Body of pancreas (tissue), 4 donors: ENCODE measurements at regions not wholly inside any gene's neighbourhood (a gene's known extent, or its start where the extent isn't known, plus 50 kb on each side); places are given as distances from the start of the nearest gene placed in this dataset.

Experiments used
- ATAC-seq: fragments of 150-250 bp; one replicate; pipeline ENCODE4 v1.9.1; 2016
- DNase-seq, 4 donors: peaks; one replicate each; pipeline ENCODE4 v3.0.0-alpha.2; 2019
- H3K27ac ChIP-seq, 4 donors: fragments of 200-600 bp; sonication (generic); 1 replicate in 3 of 4; 2 replicates in 1 of 4; pipeline versions ENCODE4 v1.5.1 to v1.6.1; 2016 to 2019; ENCODE audit warnings: mild to moderate bottlenecking in 1 of 4, mixed read lengths in 1 of 4, moderate library complexity in 1 of 4
- H3K27me3 ChIP-seq, 2 donors: fragments of 200-600 bp; sonication (generic); one replicate each; pipeline ENCODE4 v1.6.0; 2016; ENCODE audit warnings: mild to moderate bottlenecking in 1 of 2
- H3K36me3 ChIP-seq, 2 donors: fragments of 200-600 bp; sonication (generic); replicated peaks in 1 of 2; 2 replicates each; pipeline ENCODE4 v1.5.1; 2016; ENCODE audit warnings: low read depth in 2 of 2; ENCODE audit not compliant: insufficient read depth in 1 of 2
- H3K4me1 ChIP-seq: fragments of 200-600 bp; sonication (generic); one replicate; pipeline ENCODE4 v1.6.0; 2016
- H3K4me3 ChIP-seq, 2 donors: fragments of 200-600 bp; sonication (generic); 1 replicate in 1 of 2; 2 replicates in 1 of 2; pipeline ENCODE4 v1.5.1; 2016 to 2019
- H3K9me3 ChIP-seq, 3 donors: fragments of 200-600 bp; sonication (generic); 1 replicate in 2 of 3; 2 replicates in 1 of 3; pipeline ENCODE4 v1.5.1; 2016
- POLR2A ChIP-seq, 3 donors: fragments of 450-650 bp; IDR thresholded peaks; one replicate each; pipeline ENCODE4 v1.6.1; 2016; ENCODE audit warnings: antibody characterized with exemption in 3 of 3, mild to moderate bottlenecking in 2 of 3
- WGBS, 2 donors: methylation state at CpG; one replicate each; pipeline ENCODE4 v1.1.5; 2017; 5-methylcytosine and 5-hydroxymethylcytosine counted together
- intact Hi-C: fragments of 100-400 bp; cut with DNase I; formaldehyde crosslinking; loops from one replicate; pipeline ENCODE4 v1.15.1; 2023
- TF ChIP-seq, protein P1 (sequence below), 7 experiments: fragments of 450-650 bp in 4 of 7; fragments of 200-600 bp in 3 of 7; sonication (generic) in 3 of 7; IDR thresholded peaks; one replicate each; pipeline ENCODE4 v1.5.1; 2016 to 2019; ENCODE audit warnings: antibody characterized with exemption in 7 of 7

DNA sequence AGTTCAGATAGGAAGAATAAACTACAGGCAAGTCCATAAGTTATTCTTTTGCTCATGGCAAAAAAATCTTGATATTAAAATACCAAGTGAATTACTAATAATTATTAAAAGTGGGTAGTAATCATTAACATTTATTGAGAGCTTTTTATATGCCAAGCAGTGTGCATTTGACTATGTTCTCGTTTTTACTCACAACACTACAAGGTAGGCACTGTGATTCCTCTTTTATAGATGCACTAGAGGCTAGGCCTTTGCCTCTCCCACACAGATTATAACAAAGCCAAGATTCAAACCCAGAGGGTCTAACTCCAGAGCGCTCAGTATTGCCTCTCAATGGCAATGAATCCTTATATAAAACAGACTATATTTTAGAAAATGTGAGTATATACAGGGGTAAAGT is 254.2 kb downstream of the NAF1 start:
- 53% methylated on average over 2 of the region's 2 CpGs for WGBS, 2 donors
- H3K27me3 ChIP-seq: no peaks in the 10 kb centered on the region
- no peak for ATAC-seq
- no peak for TF ChIP-seq POLR2A (IDR thresholded peaks at IDR 0.05)
- TF ChIP-seq, protein P1, sequence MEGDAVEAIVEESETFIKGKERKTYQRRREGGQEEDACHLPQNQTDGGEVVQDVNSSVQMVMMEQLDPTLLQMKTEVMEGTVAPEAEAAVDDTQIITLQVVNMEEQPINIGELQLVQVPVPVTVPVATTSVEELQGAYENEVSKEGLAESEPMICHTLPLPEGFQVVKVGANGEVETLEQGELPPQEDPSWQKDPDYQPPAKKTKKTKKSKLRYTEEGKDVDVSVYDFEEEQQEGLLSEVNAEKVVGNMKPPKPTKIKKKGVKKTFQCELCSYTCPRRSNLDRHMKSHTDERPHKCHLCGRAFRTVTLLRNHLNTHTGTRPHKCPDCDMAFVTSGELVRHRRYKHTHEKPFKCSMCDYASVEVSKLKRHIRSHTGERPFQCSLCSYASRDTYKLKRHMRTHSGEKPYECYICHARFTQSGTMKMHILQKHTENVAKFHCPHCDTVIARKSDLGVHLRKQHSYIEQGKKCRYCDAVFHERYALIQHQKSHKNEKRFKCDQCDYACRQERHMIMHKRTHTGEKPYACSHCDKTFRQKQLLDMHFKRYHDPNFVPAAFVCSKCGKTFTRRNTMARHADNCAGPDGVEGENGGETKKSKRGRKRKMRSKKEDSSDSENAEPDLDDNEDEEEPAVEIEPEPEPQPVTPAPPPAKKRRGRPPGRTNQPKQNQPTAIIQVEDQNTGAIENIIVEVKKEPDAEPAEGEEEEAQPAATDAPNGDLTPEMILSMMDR (IDR thresholded peaks at IDR 0.05): no peak
- intact Hi-C loops: no loop called here
- H3K4me3 ChIP-seq: no peak overlapping the region
- H3K4me1 ChIP-seq: no peaks in the 10 kb centered on the region
- H3K9me3 ChIP-seq: no peaks in the 10 kb centered on the region
- no peak overlapping the region for H3K27ac ChIP-seq
- DNase-seq: no peak
- H3K36me3 ChIP-seq: no peaks in the 10 kb centered on the region

DNA sequence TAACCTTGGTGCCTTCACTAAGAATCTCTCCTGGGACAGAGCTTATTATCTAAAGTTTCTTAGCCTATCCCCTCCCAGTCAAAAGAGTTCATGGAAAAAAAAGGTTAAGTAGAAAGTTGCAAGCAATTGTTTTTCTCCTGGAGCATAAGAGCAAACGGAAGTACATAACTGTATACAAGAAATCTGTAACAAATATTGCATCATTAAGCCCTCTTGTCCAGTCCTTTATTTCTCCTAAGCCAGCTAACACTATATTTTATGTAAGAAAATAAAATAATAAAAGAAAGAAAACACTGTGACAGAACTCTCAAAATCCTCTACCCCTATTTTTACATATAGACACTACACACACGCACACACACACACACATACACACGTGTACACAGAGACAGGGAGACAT is 255.3 kb downstream of the NAF1 start:
- no peak overlapping the region for H3K4me3 ChIP-seq
- no peaks in the 10 kb centered on the region for H3K4me1 ChIP-seq
- TF ChIP-seq POLR2A (IDR thresholded peaks at IDR 0.05): no peak
- TF ChIP-seq, protein P1 (IDR thresholded peaks at IDR 0.05): no peak
- no peak for ATAC-seq
- WGBS, 2 donors: 61 to 64% methylated on average over 3 of the region's 3 CpGs
- H3K36me3 ChIP-seq: no peaks in the 10 kb centered on the region
- no peaks in the 10 kb centered on the region for H3K27me3 ChIP-seq
- H3K9me3 ChIP-seq: peaks cover 0 to 2% (median 0%) of the 10 kb centered on the region in 3 donors
- no peak overlapping the region for H3K27ac ChIP-seq
- intact Hi-C loops: no loop called here
- no peak for DNase-seq

DNA sequence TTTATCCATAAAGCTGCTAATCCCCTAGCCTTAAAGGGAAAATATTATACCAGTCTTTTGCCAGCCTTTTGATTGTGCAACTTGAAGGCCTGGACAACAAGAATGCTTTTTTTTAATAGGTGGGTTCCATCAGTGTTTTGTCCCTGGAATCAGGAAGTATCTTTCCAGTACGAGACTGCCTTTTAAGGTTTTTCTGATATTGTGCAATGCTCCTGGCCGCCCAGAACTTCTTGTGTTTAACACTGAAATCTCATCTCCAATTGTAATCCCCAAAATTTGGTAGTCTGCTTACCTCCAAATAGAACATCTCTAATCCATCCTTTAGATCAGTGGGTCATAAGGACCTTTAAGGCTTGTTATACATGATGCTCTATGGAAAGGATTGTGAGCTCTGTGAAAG is 256.7 kb downstream of the NAF1 start:
- WGBS, 2 donors: 31 to 33% methylated on average over 2 of the region's 2 CpGs
- intact Hi-C loops: no loop called here
- H3K4me3 ChIP-seq: no peak overlapping the region
- no peak overlapping the region for H3K27ac ChIP-seq
- ATAC-seq: no peak
- H3K9me3 ChIP-seq: peaks cover 0 to 4% (median 0%) of the 10 kb centered on the region in 3 donors
- TF ChIP-seq POLR2A (IDR thresholded peaks at IDR 0.05): no peak
- TF ChIP-seq, protein P1 (IDR thresholded peaks at IDR 0.05): no peak
- no peaks in the 10 kb centered on the region for H3K27me3 ChIP-seq
- no peaks in the 10 kb centered on the region for H3K4me1 ChIP-seq
- no peaks in the 10 kb centered on the region for H3K36me3 ChIP-seq
- DNase-seq: no peak

DNA sequence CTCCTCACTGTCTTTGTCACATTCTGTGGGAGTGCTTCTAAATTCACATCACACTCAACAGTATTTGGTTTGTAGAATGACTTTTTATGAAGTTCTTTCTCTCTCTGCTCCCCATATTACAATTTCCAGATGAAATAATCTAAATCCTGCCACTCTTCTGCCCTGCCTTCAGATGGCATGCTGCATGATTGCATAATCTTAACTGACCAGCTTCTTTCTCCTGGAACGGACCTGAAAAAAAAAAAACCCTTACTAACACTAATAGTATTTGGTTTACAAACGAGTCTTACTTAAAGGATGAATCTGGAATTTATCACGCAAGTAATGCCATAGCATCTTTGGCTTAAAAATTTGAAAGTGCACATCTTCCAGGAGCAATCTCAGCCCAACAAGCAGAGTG is 272.3 kb downstream of the NAF1 start:
- Histone ChIP-seq H3K27ac (no peak overlapping the region), H3K27me3 (no peaks in the 10 kb centered on the region), H3K36me3 (no peaks in the 10 kb centered on the region), H3K4me3 (no peak overlapping the region), H3K4me1 (no peaks in the 10 kb centered on the region), H3K9me3 (no peaks in the 10 kb centered on the region)
- 41 to 50% methylated on average over 3 of the region's 3 CpGs for WGBS, 2 donors
- intact Hi-C loops: no loop called here
- TF ChIP-seq, protein P1 (IDR thresholded peaks at IDR 0.05): no peak
- no peak for TF ChIP-seq POLR2A (IDR thresholded peaks at IDR 0.05)
- ATAC-seq (no peak), DNase-seq (no peak)

DNA sequence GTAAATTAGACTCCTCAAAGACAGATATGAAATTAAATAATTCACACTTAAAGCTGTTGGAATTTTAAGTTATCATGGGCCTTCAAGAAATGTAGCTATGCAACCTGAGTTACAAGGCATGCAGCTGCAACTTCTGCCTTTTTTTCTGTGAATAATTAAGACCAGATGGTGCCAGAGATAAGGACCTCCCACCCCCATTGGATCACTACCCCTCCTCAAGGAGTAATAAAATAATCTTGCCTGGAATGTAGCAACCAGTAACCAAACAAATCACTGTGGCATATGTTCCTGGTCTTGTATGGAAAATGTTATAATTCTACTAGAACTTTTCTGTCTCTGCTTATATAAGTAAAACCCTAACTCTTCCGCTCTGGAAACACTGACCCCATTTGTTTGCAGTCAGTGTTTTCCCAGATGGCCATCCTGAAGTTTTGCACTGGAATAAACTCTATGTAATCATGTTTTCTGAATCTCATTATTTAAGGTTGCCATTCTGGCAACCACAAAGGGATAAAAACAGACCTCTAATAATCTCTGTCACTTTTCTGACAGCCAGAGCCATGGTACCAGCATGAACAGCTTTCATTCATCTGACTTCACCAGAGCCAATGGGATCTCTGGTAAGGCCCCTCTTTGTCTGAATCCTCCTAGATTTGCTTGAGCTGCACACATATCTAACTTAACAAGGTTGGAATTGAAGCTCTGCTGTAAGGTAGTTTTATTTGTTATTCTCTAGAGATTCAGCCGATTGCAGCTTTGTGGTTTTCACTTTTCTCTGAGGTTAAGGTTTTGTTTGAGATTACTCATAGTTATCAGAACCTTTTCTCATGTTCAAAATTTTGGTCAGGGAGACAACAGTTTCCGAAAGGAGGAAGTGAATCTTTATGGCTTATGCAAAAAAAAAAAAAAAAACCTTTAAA is 274.6 kb downstream of the NAF1 start:
- ATAC-seq (no peak), DNase-seq (no peak)
- H3K4me1 ChIP-seq: no peaks in the 10 kb centered on the region
- H3K4me3 ChIP-seq: no peak overlapping the region
- no peaks in the 10 kb centered on the region for H3K36me3 ChIP-seq
- intact Hi-C loops: no loop called here
- H3K27ac ChIP-seq: no peak overlapping the region
- 34 to 52% methylated on average over 3 of the region's 3 CpGs for WGBS, 2 donors
- no peaks in the 10 kb centered on the region for H3K27me3 ChIP-seq
- TF ChIP-seq POLR2A (IDR thresholded peaks at IDR 0.05): no peak
- TF ChIP-seq, protein P1 (IDR thresholded peaks at IDR 0.05): no peak
- no peaks in the 10 kb centered on the region for H3K9me3 ChIP-seq
